ENCODE measurements at regions not wholly inside any gene's neighbourhood (a gene's known extent, or its start where the extent isn't known, plus 50 kb on each side); places are given as distances from the start of the nearest gene placed in this dataset.

- DNase-seq: no peak
- Histone ChIP-seq H3K27me3 (no peaks in the 10 kb centered on the region), H3K9me3 (no peaks in the 10 kb centered on the region), H3K4me3 (no peak overlapping the region), H3K36me3 (no peaks in the 10 kb centered on the region)
Measured at GRCh38 chr5:74426506-74426905, 214.0 kb downstream of the ENC1 start.

GRCh38 chr5:74424162-74424868, 216.2 kb downstream of the ENC1 start:
- no peak overlapping the region for H3K4me3 ChIP-seq
- no peaks in the 10 kb centered on the region for H3K9me3 ChIP-seq
- no peaks in the 10 kb centered on the region for H3K36me3 ChIP-seq
- DNase-seq: no peak
- no peaks in the 10 kb centered on the region for H3K27me3 ChIP-seq

- Histone ChIP-seq H3K9me3 (no peaks in the 10 kb centered on the region), H3K36me3 (no peaks in the 10 kb centered on the region), H3K4me3 (no peak overlapping the region), H3K27me3 (no peaks in the 10 kb centered on the region)
- DNase-seq: no peak
Measured at GRCh38 chr5:74423383-74423782, 217.1 kb downstream of the ENC1 start.

GRCh38 chr5:74422671-74423070, 217.9 kb downstream of the ENC1 start:
- Histone ChIP-seq H3K36me3 (no peaks in the 10 kb centered on the region), H3K27me3 (no peaks in the 10 kb centered on the region), H3K9me3 (no peaks in the 10 kb centered on the region), H3K4me3 (no peak overlapping the region)
- no peak for DNase-seq

- Histone ChIP-seq H3K27me3 (no peaks in the 10 kb centered on the region), H3K9me3 (no peaks in the 10 kb centered on the region), H3K4me3 (no peak overlapping the region), H3K36me3 (no peaks in the 10 kb centered on the region)
- no peak for DNase-seq
Measured at GRCh38 chr5:74422030-74422429, 218.5 kb downstream of the ENC1 start.

DNA sequence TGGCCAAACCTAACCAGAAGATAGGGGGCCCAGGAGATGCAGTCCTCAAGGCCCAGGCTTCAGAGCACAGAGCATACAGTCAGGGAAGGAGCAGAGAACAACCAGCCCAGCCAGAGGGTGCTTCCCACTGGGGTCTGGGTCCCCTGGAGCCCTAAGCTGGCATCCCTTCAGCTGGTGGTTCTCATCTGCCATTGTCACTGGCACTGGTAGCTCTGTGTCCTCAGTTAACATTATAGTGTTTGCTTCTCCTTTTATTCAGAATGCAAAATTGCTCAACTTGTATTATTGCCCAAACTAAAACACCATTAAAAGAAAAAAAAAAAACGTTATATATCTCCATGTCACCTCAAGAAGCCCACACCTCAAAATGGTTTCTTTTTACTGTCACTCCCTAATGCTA, 219.2 kb downstream of the ENC1 start:
- Histone ChIP-seq H3K4me3 (no peak overlapping the region), H3K36me3 (no peaks in the 10 kb centered on the region), H3K27me3 (no peaks in the 10 kb centered on the region), H3K9me3 (no peaks in the 10 kb centered on the region)
- DNase-seq: no peak

DNA sequence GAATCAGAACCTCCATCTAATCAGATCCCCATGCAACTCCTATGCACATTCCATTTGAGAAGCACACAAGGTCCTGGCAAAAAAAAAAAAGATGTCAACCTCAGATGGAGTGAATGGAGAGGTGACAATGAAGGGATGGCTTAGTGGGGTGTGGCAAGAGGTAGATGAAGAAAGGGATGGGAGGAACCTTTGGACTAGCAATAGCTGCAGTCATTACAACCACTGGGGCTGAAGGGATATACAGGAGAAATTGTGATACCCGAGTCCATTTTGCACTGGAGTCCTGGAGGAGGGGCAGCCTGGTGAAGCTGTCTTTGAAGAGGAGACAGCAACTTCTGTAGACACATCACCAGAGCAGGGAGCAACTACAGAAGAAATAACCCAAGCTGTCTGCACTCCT, 219.6 kb downstream of the ENC1 start:
- Histone ChIP-seq H3K36me3 (no peaks in the 10 kb centered on the region), H3K9me3 (no peaks in the 10 kb centered on the region)
- DNase-seq: no peak

GRCh38 chr5:74420220-74420619, 220.3 kb downstream of the ENC1 start:
- Histone ChIP-seq H3K4me3 (no peak overlapping the region), H3K36me3 (no peaks in the 10 kb centered on the region), H3K9me3 (no peaks in the 10 kb centered on the region), H3K27me3 (no peaks in the 10 kb centered on the region)
- DNase-seq: no peak

More for the DNA sequence above, 219.6 kb downstream of the ENC1 start:
- no peaks in the 10 kb centered on the region for H3K27me3 ChIP-seq
- no peak overlapping the region for H3K4me3 ChIP-seq

GRCh38 chr5:74419468-74419867, 221.1 kb downstream of the ENC1 start:
- Histone ChIP-seq H3K9me3 (no peaks in the 10 kb centered on the region), H3K36me3 (no peaks in the 10 kb centered on the region), H3K27me3 (no peaks in the 10 kb centered on the region), H3K4me3 (no peak overlapping the region)
- DNase-seq: no peak

DNA sequence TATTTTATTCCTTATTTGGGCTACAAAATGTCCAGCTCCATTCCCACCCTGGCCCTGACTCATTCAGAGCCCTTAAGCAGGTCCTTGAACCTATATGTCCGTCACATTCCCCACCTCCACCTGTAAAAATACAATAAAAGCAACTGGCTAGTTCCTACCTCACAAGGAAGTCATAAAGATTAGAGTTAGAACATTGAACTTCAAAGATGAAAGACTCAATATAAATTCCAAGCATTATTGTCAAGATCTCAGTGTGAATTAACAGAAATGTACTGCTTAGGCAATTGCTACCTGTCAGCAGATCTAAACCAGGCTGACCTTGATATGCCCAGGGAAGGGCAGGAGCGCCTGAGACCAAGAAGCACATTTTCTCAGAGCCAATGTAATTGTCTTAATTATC, 221.8 kb downstream of the ENC1 start:
- no peaks in the 10 kb centered on the region for H3K36me3 ChIP-seq

GRCh38 chr5:74418261-74418660, 222.3 kb downstream of the ENC1 start:
- Histone ChIP-seq H3K36me3 (no peaks in the 10 kb centered on the region), H3K9me3 (no peaks in the 10 kb centered on the region), H3K4me3 (no peak overlapping the region)

More for the DNA sequence above, 221.8 kb downstream of the ENC1 start:
- Histone ChIP-seq H3K9me3 (no peaks in the 10 kb centered on the region), H3K27me3 (no peaks in the 10 kb centered on the region), H3K4me3 (no peak overlapping the region)
- DNase-seq: no peak

DNA sequence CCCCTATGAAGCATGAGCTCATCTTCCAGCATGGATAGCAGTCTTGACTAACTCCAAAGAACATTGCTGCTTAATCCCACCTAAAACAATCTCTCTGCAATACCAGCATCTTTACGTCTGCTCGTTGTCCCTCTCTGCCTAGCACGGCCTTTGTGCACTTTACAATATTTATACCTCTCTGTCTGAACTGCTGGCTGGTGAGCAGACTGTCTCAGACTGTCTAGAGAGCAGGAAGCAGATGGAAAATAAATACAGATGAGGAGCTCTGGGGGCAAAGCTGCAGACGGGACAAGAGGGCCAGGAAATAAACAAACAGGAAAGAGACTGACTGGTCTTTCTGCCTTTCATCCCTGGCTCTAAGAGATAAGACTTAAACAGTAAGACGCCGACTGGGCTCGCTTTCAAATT, 224.8 kb downstream of the ENC1 start:
- H3K9me3 ChIP-seq: no peaks in the 10 kb centered on the region
- no peak overlapping the region for H3K4me3 ChIP-seq
- H3K27me3 ChIP-seq: no peaks in the 10 kb centered on the region
- no peak for DNase-seq
- no peaks in the 10 kb centered on the region for H3K36me3 ChIP-seq

More at GRCh38 chr5:74418261-74418660, 222.3 kb downstream of the ENC1 start:
- no peak for DNase-seq
- H3K27me3 ChIP-seq: no peaks in the 10 kb centered on the region

DNA sequence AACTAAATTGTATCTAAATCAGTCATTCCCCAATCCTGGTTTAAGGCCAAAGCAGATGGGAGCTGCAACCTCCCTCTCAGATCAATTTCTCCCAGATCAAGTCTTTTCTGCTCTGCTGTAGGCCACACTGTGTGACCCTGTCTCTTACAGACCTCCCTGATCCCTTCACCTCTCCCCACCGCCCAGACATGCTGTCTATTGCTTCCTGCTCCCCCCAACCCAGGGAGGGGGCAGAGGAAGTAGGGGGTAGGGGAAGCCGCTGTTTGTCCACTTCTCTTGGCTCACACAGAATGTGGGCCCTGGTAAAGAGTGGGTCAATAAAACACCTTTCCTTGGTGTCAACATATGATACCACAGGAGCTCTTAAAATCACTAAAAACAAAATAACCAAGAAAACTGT, 226.3 kb downstream of the ENC1 start:
- no peaks in the 10 kb centered on the region for H3K27me3 ChIP-seq
- H3K9me3 ChIP-seq: no peaks in the 10 kb centered on the region
- H3K4me3 ChIP-seq: no peak overlapping the region
- no peak for DNase-seq
- no peaks in the 10 kb centered on the region for H3K36me3 ChIP-seq

DNA sequence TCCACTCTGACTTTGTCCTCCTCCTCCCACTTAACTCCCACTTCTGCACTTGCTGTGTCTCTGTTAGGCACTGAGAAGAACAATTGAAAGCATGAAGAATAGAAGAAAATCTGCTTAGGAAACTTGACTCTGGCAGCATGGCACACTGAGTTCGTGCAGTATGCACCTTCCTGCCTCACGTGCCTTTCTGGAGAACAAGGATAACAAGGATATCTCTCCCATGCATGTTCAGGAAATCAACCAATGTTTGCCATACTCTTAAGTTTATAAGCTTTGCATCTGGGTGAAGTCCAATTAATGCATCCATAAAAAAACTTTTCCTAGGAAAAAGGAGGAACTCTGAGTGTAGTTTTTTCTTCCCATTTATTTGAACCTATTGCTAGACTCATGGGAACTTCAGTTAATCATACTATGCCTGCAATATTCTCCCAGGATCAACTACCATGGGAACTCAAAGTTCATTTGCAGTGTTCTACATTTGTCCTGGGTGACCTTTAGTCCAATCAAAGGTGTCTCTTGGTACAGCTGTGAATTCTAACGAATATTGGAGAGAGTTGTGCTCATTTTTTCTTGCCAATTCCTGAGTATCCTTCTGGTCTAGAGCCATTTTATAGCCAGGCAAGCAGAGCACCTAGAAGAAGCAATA, 227.0 kb downstream of the ENC1 start:
- Histone ChIP-seq H3K36me3 (no peaks in the 10 kb centered on the region), H3K9me3 (no peaks in the 10 kb centered on the region), H3K4me3 (no peak overlapping the region), H3K27me3 (no peaks in the 10 kb centered on the region)
- DNase-seq: no peak

GRCh38 chr5:74412066-74412465, 228.5 kb downstream of the ENC1 start:
- H3K9me3 ChIP-seq: no peaks in the 10 kb centered on the region
- no peak overlapping the region for H3K4me3 ChIP-seq
- no peaks in the 10 kb centered on the region for H3K27me3 ChIP-seq
- no peaks in the 10 kb centered on the region for H3K36me3 ChIP-seq
- DNase-seq: no peak

- Histone ChIP-seq H3K36me3 (no peaks in the 10 kb centered on the region), H3K9me3 (no peaks in the 10 kb centered on the region), H3K4me3 (no peak overlapping the region), H3K27me3 (no peaks in the 10 kb centered on the region)
- no peak for DNase-seq
Measured at GRCh38 chr5:74409712-74410111, 230.8 kb downstream of the ENC1 start.

DNA sequence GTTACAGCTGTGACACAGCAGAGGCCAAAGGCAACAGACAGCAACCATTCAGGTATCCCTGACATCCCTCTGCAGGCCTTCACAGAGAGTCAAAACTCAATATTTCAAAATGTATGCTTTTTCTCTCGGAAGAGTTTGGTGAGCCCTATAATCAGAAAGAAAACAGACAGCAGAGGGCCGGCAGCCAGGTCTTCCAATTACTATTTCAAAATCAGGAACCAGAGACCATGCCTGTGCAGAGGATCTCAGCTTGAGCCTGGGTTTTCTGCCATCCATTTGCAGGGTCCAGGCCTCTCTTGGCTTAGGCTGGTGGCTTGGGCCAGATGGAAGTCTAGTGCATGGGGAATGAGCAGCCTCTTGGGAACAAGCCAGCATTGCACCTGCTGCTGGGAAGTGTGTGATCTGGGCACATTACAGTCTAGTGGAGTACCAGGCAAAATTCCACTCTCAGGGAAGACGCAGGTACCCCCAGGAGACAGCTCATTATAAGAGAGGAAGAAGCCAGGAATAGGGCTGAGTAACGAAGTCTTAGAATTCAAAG, 231.3 kb downstream of the ENC1 start:
- no peaks in the 10 kb centered on the region for H3K9me3 ChIP-seq
- H3K36me3 ChIP-seq: no peaks in the 10 kb centered on the region
- H3K4me3 ChIP-seq: no peak overlapping the region
- no peaks in the 10 kb centered on the region for H3K27me3 ChIP-seq
- no peak for DNase-seq

All from MG63 (cell line).